ENCODE measurements at regions not wholly inside any gene's neighbourhood (a gene's known extent, or its start where the extent isn't known, plus 50 kb on each side); places are given as distances from the start of the nearest gene placed in this dataset.

DNA sequence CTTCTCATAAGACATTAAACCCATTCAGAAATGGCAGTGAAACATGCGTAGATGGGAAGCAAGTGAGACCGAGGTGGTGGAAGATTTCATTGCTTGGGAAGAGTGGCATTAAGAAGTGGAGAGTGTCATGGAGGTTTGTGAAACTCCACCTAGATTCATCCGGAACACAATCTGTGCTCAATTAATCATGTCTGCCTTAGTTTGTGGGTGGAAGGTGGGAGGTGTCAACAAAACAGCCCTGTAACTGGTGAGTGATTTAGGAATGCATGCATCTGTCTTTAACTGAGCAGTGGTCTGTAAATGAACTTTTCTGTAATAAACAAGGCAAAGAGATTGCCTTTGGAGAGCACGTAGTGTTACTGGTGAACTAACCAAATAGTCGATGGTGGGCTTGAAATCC lies 113.7 kb downstream of the WNT5A start:
- no peak overlapping the region for H3K4me3 ChIP-seq (ENCODE audit: low read length in 2 of 2)
- no peaks in the 10 kb centered on the region for H3K27me3 ChIP-seq (ENCODE audit: control insufficient read depth in 2 of 2, insufficient read depth in 2 of 2, low read length in 2 of 2)
- H3K9me3 ChIP-seq (ENCODE audit: control insufficient read depth in 2 of 2, low read length in 2 of 2) = no peaks in the 10 kb centered on the region

DNA sequence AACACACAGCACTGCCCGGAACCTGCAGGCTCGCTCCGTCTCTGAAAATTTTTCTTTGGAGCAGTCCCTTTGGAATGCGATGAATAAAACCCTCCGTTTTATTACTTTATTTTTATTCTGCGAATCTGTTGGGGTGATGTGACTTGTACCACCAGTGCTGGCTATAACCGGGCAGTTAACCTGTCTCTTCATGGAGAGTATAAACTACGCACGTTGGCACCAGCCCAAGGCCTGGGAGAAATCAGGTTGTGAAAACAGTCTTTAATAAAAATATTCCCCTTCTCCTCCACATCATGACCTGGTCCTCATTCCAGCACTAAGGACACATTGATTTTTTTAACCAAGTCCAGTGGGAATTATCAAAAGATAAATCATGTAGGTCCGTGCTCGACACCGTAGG lies 116.8 kb downstream of the WNT5A start:
- H3K9me3 ChIP-seq (ENCODE audit: control insufficient read depth in 2 of 2, low read length in 2 of 2) = no peaks in the 10 kb centered on the region
- no peak overlapping the region for H3K9ac ChIP-seq (ENCODE audit: low read depth in 1 of 2, low read length in 2 of 2)
- no peak overlapping the region for H3K27ac ChIP-seq (ENCODE audit: low read depth in 2 of 2, low read length in 2 of 2)
- no peak overlapping the region for H3K4me3 ChIP-seq (ENCODE audit: low read length in 2 of 2)
- H3K4me1 ChIP-seq (ENCODE audit: control insufficient read depth in 2 of 2, insufficient read depth in 2 of 2, low read length in 2 of 2) = no peaks in the 10 kb centered on the region
- H3K36me3 ChIP-seq (ENCODE audit: control insufficient read depth in 2 of 2, insufficient read depth in 2 of 2, low read length in 2 of 2) = no peaks in the 10 kb centered on the region
- H3K27me3 ChIP-seq (ENCODE audit: control insufficient read depth in 2 of 2, insufficient read depth in 2 of 2, low read length in 2 of 2) = no peaks in the 10 kb centered on the region

More for the DNA sequence above, 113.7 kb downstream of the WNT5A start:
- H3K36me3 ChIP-seq (ENCODE audit: control insufficient read depth in 2 of 2, insufficient read depth in 2 of 2, low read length in 2 of 2) = no peaks in the 10 kb centered on the region
- no peak overlapping the region for H3K9ac ChIP-seq (ENCODE audit: low read depth in 1 of 2, low read length in 2 of 2)
- no peak overlapping the region for H3K27ac ChIP-seq (ENCODE audit: low read depth in 2 of 2, low read length in 2 of 2)
- no peaks in the 10 kb centered on the region for H3K4me1 ChIP-seq (ENCODE audit: control insufficient read depth in 2 of 2, insufficient read depth in 2 of 2, low read length in 2 of 2)

DNA sequence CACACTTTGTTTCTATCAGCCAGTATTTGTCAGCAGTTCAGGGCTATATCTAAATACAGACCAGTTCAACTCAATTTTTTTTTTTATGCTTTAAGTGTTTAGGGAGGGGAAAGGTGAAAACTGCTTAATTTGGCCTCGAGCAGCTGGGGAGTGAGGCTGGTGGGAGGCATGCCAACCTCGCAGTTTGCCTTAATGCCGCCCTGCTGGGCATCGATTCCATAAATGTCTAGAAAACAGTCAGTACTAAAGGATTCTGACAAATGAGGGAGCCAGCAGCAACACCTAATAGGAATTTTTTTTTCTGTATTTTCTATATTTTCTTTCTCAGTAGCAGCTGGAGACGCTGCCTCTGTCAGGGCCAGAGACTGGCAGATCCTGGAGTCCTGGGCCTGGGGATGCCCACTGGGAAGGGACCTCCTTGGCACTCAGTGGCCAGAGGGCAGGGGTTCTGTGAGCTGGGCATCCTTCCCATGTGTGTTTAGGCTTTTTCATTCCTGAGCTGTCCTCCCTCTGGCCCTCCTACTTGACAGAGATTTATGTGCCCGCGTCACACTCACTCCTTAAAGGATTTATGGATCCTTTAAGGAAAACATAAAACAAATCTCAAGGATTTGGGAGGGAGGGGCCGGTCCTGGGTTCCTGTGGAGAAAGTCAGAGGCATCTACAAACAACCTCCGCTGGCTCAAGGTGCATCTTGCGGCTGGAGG lies 117.8 kb downstream of the WNT5A start:
- H3K27ac ChIP-seq (ENCODE audit: low read depth in 2 of 2, low read length in 2 of 2) = no peak overlapping the region
- no peaks in the 10 kb centered on the region for H3K9me3 ChIP-seq (ENCODE audit: control insufficient read depth in 2 of 2, low read length in 2 of 2)
- no peaks in the 10 kb centered on the region for H3K27me3 ChIP-seq (ENCODE audit: control insufficient read depth in 2 of 2, insufficient read depth in 2 of 2, low read length in 2 of 2)
- H3K4me3 ChIP-seq (ENCODE audit: low read length in 2 of 2) = no peak overlapping the region
- H3K4me1 ChIP-seq (ENCODE audit: control insufficient read depth in 2 of 2, insufficient read depth in 2 of 2, low read length in 2 of 2) = no peaks in the 10 kb centered on the region
- H3K9ac ChIP-seq (ENCODE audit: low read depth in 1 of 2, low read length in 2 of 2) = no peak overlapping the region
- H3K36me3 ChIP-seq (ENCODE audit: control insufficient read depth in 2 of 2, insufficient read depth in 2 of 2, low read length in 2 of 2) = no peaks in the 10 kb centered on the region

DNA sequence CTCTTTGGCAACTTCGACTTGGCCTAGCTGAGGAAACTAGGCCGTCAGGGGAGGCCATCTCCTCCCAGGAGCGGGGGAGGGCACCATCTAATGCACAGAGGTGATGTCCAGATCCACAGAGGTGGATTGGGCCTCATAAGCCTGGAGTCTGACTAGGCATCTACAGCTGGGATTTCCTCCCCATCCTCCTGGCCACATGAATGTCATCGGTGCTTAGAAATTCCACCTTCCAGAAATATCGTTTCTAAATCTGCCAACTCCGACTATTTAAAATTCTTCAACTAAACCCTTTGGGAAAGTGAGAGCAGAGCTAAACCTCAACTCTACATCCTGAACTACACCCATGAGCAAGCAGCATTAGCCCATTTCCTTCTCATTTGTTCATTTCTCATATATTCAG lies 118.7 kb downstream of the WNT5A start:
- H3K9ac ChIP-seq (ENCODE audit: low read depth in 1 of 2, low read length in 2 of 2) = no peak overlapping the region
- H3K27me3 ChIP-seq (ENCODE audit: control insufficient read depth in 2 of 2, insufficient read depth in 2 of 2, low read length in 2 of 2) = no peaks in the 10 kb centered on the region
- no peak overlapping the region for H3K27ac ChIP-seq (ENCODE audit: low read depth in 2 of 2, low read length in 2 of 2)
- no peak overlapping the region for H3K4me3 ChIP-seq (ENCODE audit: low read length in 2 of 2)
- H3K36me3 ChIP-seq (ENCODE audit: control insufficient read depth in 2 of 2, insufficient read depth in 2 of 2, low read length in 2 of 2) = no peaks in the 10 kb centered on the region
- H3K4me1 ChIP-seq (ENCODE audit: control insufficient read depth in 2 of 2, insufficient read depth in 2 of 2, low read length in 2 of 2) = no peaks in the 10 kb centered on the region
- H3K9me3 ChIP-seq (ENCODE audit: control insufficient read depth in 2 of 2, low read length in 2 of 2) = no peaks in the 10 kb centered on the region

DNA sequence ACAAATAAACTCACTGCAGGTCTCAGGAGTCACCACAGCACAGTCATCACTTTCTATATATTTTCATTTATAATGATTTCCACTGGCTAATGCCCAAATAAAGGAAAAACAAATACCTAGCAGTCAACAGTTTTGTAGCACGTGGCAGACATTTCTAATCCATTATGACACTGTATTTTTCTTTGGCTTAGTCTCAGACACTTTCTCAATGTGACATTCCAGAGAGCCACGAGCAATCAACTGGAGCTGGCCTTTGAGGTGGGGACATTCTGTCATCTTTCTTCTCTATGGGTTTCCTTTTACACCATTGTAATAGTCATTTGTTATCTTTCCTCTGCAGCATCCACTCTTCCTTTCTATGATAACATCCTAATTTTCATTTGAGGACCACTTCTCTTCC lies 119.7 kb downstream of the WNT5A start:
- Histone ChIP-seq H3K9ac (ENCODE audit: low read depth in 1 of 2, low read length in 2 of 2) (no peak overlapping the region), H3K27me3 (ENCODE audit: control insufficient read depth in 2 of 2, insufficient read depth in 2 of 2, low read length in 2 of 2) (no peaks in the 10 kb centered on the region), H3K36me3 (ENCODE audit: control insufficient read depth in 2 of 2, insufficient read depth in 2 of 2, low read length in 2 of 2) (no peaks in the 10 kb centered on the region), H3K9me3 (ENCODE audit: control insufficient read depth in 2 of 2, low read length in 2 of 2) (no peaks in the 10 kb centered on the region), H3K4me1 (ENCODE audit: control insufficient read depth in 2 of 2, insufficient read depth in 2 of 2, low read length in 2 of 2) (no peaks in the 10 kb centered on the region), H3K4me3 (ENCODE audit: low read length in 2 of 2) (no peak overlapping the region), H3K27ac (ENCODE audit: low read depth in 2 of 2, low read length in 2 of 2) (no peak overlapping the region)

DNA sequence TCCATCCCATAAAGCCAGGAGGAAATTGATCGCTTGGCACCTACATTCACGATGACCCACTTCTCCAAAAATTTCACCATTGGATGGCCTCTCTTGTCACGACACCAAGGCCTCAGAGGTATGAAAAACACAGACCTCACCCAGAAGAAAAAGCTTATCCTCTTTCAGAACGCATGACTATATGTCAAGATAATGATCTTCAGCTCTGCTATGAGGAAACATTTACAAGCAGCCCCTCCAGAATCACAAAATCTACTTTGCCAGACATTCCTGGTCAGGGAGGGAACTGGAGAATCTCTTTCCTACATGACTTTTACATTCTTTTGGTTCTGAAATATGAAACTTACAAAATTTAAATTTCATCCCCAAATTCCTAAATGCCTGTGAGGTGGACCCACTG lies 122.7 kb downstream of the WNT5A start:
- Histone ChIP-seq H3K4me1 (ENCODE audit: control insufficient read depth in 2 of 2, insufficient read depth in 2 of 2, low read length in 2 of 2) (no peaks in the 10 kb centered on the region), H3K36me3 (ENCODE audit: control insufficient read depth in 2 of 2, insufficient read depth in 2 of 2, low read length in 2 of 2) (no peaks in the 10 kb centered on the region), H3K9me3 (ENCODE audit: control insufficient read depth in 2 of 2, low read length in 2 of 2) (no peaks in the 10 kb centered on the region), H3K27me3 (ENCODE audit: control insufficient read depth in 2 of 2, insufficient read depth in 2 of 2, low read length in 2 of 2) (no peaks in the 10 kb centered on the region), H3K4me3 (ENCODE audit: low read length in 2 of 2) (no peak overlapping the region), H3K27ac (ENCODE audit: low read depth in 2 of 2, low read length in 2 of 2) (no peak overlapping the region), H3K9ac (ENCODE audit: low read depth in 1 of 2, low read length in 2 of 2) (no peak overlapping the region)

DNA sequence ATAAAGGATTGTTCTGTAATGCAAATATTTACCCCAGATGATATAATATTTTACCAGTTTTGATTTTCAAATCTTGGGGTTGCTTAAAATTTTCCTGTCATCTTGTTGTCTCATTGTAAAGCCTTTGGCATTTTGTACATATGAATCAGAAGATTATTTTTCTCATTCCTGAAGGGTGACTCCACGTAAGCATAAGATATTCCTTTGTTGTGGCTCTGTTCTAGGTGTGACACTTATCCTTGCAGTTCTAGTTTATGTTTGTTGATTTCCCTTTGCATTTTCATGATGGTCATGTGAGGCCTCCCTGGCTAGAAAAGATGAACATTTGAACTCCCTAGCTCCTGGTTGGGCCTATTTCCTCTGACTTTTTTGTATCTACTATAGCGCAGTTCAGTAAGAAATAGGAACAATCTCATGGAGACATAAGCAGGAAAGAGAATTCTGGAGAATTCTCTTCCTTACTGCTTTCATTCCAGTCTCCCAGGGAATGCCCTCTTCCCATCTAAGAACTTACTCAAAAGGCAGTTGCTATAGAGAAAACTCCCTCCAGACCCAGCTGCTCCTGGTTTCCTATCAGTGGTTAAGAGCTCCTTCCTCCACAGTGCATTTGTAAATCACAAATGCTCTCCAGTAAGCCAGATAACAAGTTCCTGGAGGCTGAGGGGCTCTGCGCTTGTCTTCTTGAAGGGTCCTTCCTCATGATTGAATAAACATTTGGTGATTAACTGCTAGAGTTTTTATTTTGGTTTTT lies 124.7 kb downstream of the WNT5A start:
- Histone ChIP-seq H3K4me1 (ENCODE audit: control insufficient read depth in 2 of 2, insufficient read depth in 2 of 2, low read length in 2 of 2) (no peaks in the 10 kb centered on the region), H3K36me3 (ENCODE audit: control insufficient read depth in 2 of 2, insufficient read depth in 2 of 2, low read length in 2 of 2) (no peaks in the 10 kb centered on the region), H3K27me3 (ENCODE audit: control insufficient read depth in 2 of 2, insufficient read depth in 2 of 2, low read length in 2 of 2) (no peaks in the 10 kb centered on the region)

DNA sequence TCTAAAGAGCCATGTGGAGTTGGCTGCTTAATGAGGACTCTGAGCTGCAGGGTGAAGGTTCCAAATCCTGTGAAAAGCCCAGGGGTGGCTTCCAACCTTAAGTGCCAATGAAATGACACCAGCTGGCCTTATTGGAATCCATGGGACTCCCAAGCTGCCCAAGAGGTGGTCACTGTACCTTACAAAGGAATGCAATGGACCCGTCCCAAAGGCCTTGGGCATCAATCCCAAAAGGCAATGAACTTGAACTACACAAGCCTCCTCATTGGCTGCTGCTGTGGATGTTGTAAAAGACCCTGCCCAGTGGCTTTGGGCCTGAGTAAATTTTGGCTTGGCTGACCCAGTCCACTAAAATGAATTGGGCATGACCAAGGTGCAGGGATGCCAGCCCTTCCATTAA lies 129.3 kb downstream of the WNT5A start:
- H3K27ac ChIP-seq (ENCODE audit: low read depth in 2 of 2, low read length in 2 of 2) = no peak overlapping the region
- H3K9ac ChIP-seq (ENCODE audit: low read depth in 1 of 2, low read length in 2 of 2) = no peak overlapping the region
- H3K9me3 ChIP-seq (ENCODE audit: control insufficient read depth in 2 of 2, low read length in 2 of 2) = no peaks in the 10 kb centered on the region
- no peaks in the 10 kb centered on the region for H3K27me3 ChIP-seq (ENCODE audit: control insufficient read depth in 2 of 2, insufficient read depth in 2 of 2, low read length in 2 of 2)
- no peak overlapping the region for H3K4me3 ChIP-seq (ENCODE audit: low read length in 2 of 2)
- no peaks in the 10 kb centered on the region for H3K4me1 ChIP-seq (ENCODE audit: control insufficient read depth in 2 of 2, insufficient read depth in 2 of 2, low read length in 2 of 2)
- H3K36me3 ChIP-seq (ENCODE audit: control insufficient read depth in 2 of 2, insufficient read depth in 2 of 2, low read length in 2 of 2) = no peaks in the 10 kb centered on the region

More for the DNA sequence above, 124.7 kb downstream of the WNT5A start:
- H3K9ac ChIP-seq (ENCODE audit: low read depth in 1 of 2, low read length in 2 of 2) = no peak overlapping the region
- H3K27ac ChIP-seq (ENCODE audit: low read depth in 2 of 2, low read length in 2 of 2) = no peak overlapping the region
- no peak overlapping the region for H3K4me3 ChIP-seq (ENCODE audit: low read length in 2 of 2)
- no peaks in the 10 kb centered on the region for H3K9me3 ChIP-seq (ENCODE audit: control insufficient read depth in 2 of 2, low read length in 2 of 2)

DNA sequence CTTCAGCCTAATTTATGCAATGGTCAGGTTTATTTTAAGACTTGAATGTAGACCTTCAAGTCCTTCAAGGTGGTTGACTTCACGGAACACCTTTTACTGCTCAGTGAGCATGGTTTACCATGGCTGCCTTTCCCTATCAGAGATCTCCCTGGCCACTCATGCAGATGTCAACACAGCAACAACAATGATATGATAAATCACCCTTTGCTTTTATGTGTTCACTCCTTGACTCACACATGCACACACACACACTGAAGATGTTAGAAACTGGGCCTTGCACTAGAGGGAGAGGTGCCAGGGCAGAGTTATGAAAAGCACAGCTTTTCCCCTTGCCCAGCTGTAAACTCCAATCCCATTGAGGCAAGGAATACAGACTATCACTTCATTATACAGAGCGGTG lies 134.4 kb downstream of the WNT5A start:
- Histone ChIP-seq H3K36me3 (ENCODE audit: control insufficient read depth in 2 of 2, insufficient read depth in 2 of 2, low read length in 2 of 2) (no peaks in the 10 kb centered on the region), H3K4me3 (ENCODE audit: low read length in 2 of 2) (no peak overlapping the region), H3K9ac (ENCODE audit: low read depth in 1 of 2, low read length in 2 of 2) (no peak overlapping the region), H3K4me1 (ENCODE audit: control insufficient read depth in 2 of 2, insufficient read depth in 2 of 2, low read length in 2 of 2) (no peaks in the 10 kb centered on the region), H3K27ac (ENCODE audit: low read depth in 2 of 2, low read length in 2 of 2) (no peak overlapping the region), H3K9me3 (ENCODE audit: control insufficient read depth in 2 of 2, low read length in 2 of 2) (no peaks in the 10 kb centered on the region), H3K27me3 (ENCODE audit: control insufficient read depth in 2 of 2, insufficient read depth in 2 of 2, low read length in 2 of 2) (no peaks in the 10 kb centered on the region)

DNA sequence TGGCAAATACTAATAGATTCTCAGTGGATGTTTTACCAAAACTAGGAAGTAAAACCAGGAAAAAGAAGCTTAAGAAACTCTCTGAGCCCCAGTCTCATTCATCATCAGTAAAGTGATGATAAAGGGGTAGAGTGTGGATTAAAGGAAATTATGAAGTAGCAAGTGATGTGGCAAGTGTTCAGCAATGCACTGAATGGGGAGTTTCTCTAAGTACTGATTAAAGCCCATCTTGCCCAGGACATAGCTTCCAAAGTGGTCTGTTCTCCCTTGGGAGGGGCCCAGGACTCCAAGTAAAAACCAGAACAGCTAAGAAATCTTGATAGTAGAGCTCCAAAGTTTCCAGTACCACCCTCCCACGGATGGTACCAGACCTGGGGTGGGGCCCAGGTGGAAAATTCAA lies 137.3 kb downstream of the WNT5A start:
- H3K4me1 ChIP-seq (ENCODE audit: control insufficient read depth in 2 of 2, insufficient read depth in 2 of 2, low read length in 2 of 2) = no peaks in the 10 kb centered on the region
- no peaks in the 10 kb centered on the region for H3K9me3 ChIP-seq (ENCODE audit: control insufficient read depth in 2 of 2, low read length in 2 of 2)
- H3K9ac ChIP-seq (ENCODE audit: low read depth in 1 of 2, low read length in 2 of 2) = no peak overlapping the region
- no peaks in the 10 kb centered on the region for H3K36me3 ChIP-seq (ENCODE audit: control insufficient read depth in 2 of 2, insufficient read depth in 2 of 2, low read length in 2 of 2)
- H3K27ac ChIP-seq (ENCODE audit: low read depth in 2 of 2, low read length in 2 of 2) = no peak overlapping the region
- H3K4me3 ChIP-seq (ENCODE audit: low read length in 2 of 2) = no peak overlapping the region
- no peaks in the 10 kb centered on the region for H3K27me3 ChIP-seq (ENCODE audit: control insufficient read depth in 2 of 2, insufficient read depth in 2 of 2, low read length in 2 of 2)

Measured in mucosa of rectum (tissue), 2 donors.